CD14-positive monocyte (primary cell): ENCODE measurements at regions not wholly inside any gene's neighbourhood (a gene's known extent, or its start where the extent isn't known, plus 50 kb on each side); places are given as distances from the start of the nearest gene placed in this dataset.

Experiments used
- DNase-seq, 3 donors: peaks; one replicate each; pipeline ENCODE4 v3.0.0-alpha.2; 2011 to 2022
- H2AFZ ChIP-seq: 2 replicates; pipeline ENCODE4 v1.6.0; 2012; ENCODE audit warnings: mild to moderate bottlenecking, low read depth, low read length, inconsistent platforms; ENCODE audit not compliant: insufficient read depth, poor library complexity, severe bottlenecking
- H3K27ac ChIP-seq, 2 donors: 1 replicate in 1 of 2; 2 replicates in 1 of 2; pipeline ENCODE4 v1.5.1; 2012 to 2013; ENCODE audit warnings: low read length in 2 of 2, control low read depth in 1 of 2, inconsistent platforms in 1 of 2, low read depth in 1 of 2, mild to moderate bottlenecking in 1 of 2
- H3K27me3 ChIP-seq, 2 donors: one replicate each; pipeline versions ENCODE4 v1.6.0 to v1.6.1; 2011 to 2013; ENCODE audit warnings: low read length in 2 of 2; ENCODE audit not compliant: control insufficient read depth in 2 of 2, insufficient read depth in 2 of 2
- H3K36me3 ChIP-seq, 2 donors: replicated peaks in 1 of 2; 1 replicate in 1 of 2; 2 replicates in 1 of 2; pipeline versions ENCODE4 v1.5.1 to v1.6.1; 2012 to 2013; ENCODE audit warnings: low read length in 2 of 2, control low read depth in 1 of 2, inconsistent platforms in 1 of 2, mild to moderate bottlenecking in 1 of 2; ENCODE audit not compliant: insufficient read depth in 2 of 2, control insufficient read depth in 1 of 2
- H3K4me1 ChIP-seq, 2 donors: 1 replicate in 1 of 2; 2 replicates in 1 of 2; pipeline versions ENCODE4 v1.5.1 to v1.6.1; 2012 to 2013; ENCODE audit warnings: low read length in 2 of 2, control low read depth in 1 of 2, inconsistent platforms in 1 of 2, mild to moderate bottlenecking in 1 of 2, moderate library complexity in 1 of 2; ENCODE audit not compliant: insufficient read depth in 2 of 2, control insufficient read depth in 1 of 2
- H3K4me2 ChIP-seq: replicated peaks from 2 replicates; pipeline ENCODE3; 2012; ENCODE audit warnings: low read length, moderate library complexity, mild to moderate bottlenecking; ENCODE audit not compliant: poor library complexity, severe bottlenecking; ENCODE audit errors: extremely low read depth
- H3K4me3 ChIP-seq, 3 experiments: fragments of 200-600 bp in 1 of 3; sonication (generic) in 1 of 3; replicated peaks in 1 of 3; 1 replicate in 2 of 3; 2 replicates in 1 of 3; pipeline ENCODE4 v1.5.1; 2011 to 2013; ENCODE audit warnings: low read length in 3 of 3, mild to moderate bottlenecking in 3 of 3, control low read depth in 2 of 3, low read depth in 2 of 3, inconsistent platforms in 1 of 3, moderate library complexity in 1 of 3
- H3K79me2 ChIP-seq: 2 replicates; pipeline ENCODE4 v1.6.0; 2012; ENCODE audit warnings: mild to moderate bottlenecking, control low read depth, inconsistent platforms, low read length, moderate library complexity; ENCODE audit not compliant: insufficient read depth
- H3K9ac ChIP-seq: 2 replicates; pipeline ENCODE4 v1.6.0; 2017; ENCODE audit warnings: low read length, mild to moderate bottlenecking; ENCODE audit not compliant: insufficient read depth, poor library complexity, severe bottlenecking
- H3K9me3 ChIP-seq, 2 donors: replicated peaks in 1 of 2; 1 replicate in 1 of 2; 2 replicates in 1 of 2; pipeline versions ENCODE4 v1.5.1 to v1.6.1; 2012 to 2013; ENCODE audit warnings: low read length in 2 of 2, control low read depth in 1 of 2; ENCODE audit not compliant: control insufficient read depth in 1 of 2, insufficient read depth in 1 of 2
- H4K20me1 ChIP-seq: 2 replicates; pipeline ENCODE4 v1.6.0; 2012; ENCODE audit warnings: mild to moderate bottlenecking, low read length, control low read depth, moderate library complexity; ENCODE audit not compliant: insufficient read depth
- H3K27ac Mint-ChIP-seq, 7 donors: one replicate each; pipeline ENCODE4 v1.8.0; 2020; ENCODE audit warnings: mild to moderate bottlenecking in 7 of 7, mixed read lengths in 7 of 7, moderate library complexity in 6 of 7, inconsistent platforms in 2 of 7
- H3K27me3 Mint-ChIP-seq, 3 donors: one replicate each; pipeline ENCODE4 v1.8.0; 2021 to 2022; ENCODE audit warnings: low read depth in 3 of 3, mild to moderate bottlenecking in 3 of 3, mixed read lengths in 3 of 3, moderate library complexity in 3 of 3, inconsistent platforms in 1 of 3
- H3K36me3 Mint-ChIP-seq, 2 donors: one replicate each; pipeline ENCODE4 v1.8.0; 2020; ENCODE audit warnings: mixed read lengths in 2 of 2, inconsistent platforms in 1 of 2, mild to moderate bottlenecking in 1 of 2
- H3K4me1 Mint-ChIP-seq: one replicate; pipeline ENCODE4 v1.8.0; 2020; ENCODE audit warnings: mild to moderate bottlenecking, mixed read lengths
- H3K4me3 Mint-ChIP-seq, 2 donors: one replicate each; pipeline ENCODE4 v1.8.0; 2020; ENCODE audit warnings: mild to moderate bottlenecking in 2 of 2, mixed read lengths in 2 of 2, moderate library complexity in 1 of 2
- H3K9me3 Mint-ChIP-seq, 7 donors: one replicate each; pipeline ENCODE4 v1.8.0; 2020 to 2022; ENCODE audit warnings: mixed read lengths in 7 of 7, mild to moderate bottlenecking in 6 of 7, moderate library complexity in 6 of 7, inconsistent platforms in 2 of 7
- WGBS: methylation state at CpG from one replicate; pipeline ENCODE4 v1.1.5; 2013; ENCODE audit warnings: missing lambda C conversion rate; ENCODE audit not compliant: insufficient coverage; 5-methylcytosine and 5-hydroxymethylcytosine counted together
- intact Hi-C, 2 donors: fragments of 100-400 bp; cut with micrococcal nuclease; formaldehyde crosslinking; loops; one replicate each; pipeline versions ENCODE4 v1.15.0 to v1.15.1; 2023
- TF ChIP-seq, protein P1 (sequence below): fragments of 200-600 bp; IDR thresholded peaks from one replicate; pipeline ENCODE4 v1.8.0; 2022; ENCODE audit warnings: antibody characterized with exemption, mild to moderate bottlenecking

DNA sequence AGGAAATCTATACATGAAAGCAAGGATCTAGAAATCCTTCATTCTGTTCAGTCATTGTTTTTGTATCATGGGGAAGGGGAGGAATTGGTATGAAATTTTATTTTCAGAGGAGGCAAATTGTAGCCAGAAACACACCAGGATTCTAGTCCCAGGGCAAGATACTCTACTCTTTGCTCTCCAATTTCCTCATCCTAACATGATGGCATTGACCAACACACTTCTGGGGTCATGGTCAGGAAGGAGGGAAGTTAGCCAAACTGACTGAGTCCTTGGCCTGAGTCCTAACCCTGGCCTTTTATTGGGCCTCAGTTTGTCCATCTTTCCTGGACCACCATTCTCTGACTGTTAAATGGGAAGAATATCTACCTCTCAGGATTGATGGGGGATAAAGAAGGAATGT lies 65.5 kb downstream of the BBS10 start:
- TF ChIP-seq, protein P1, sequence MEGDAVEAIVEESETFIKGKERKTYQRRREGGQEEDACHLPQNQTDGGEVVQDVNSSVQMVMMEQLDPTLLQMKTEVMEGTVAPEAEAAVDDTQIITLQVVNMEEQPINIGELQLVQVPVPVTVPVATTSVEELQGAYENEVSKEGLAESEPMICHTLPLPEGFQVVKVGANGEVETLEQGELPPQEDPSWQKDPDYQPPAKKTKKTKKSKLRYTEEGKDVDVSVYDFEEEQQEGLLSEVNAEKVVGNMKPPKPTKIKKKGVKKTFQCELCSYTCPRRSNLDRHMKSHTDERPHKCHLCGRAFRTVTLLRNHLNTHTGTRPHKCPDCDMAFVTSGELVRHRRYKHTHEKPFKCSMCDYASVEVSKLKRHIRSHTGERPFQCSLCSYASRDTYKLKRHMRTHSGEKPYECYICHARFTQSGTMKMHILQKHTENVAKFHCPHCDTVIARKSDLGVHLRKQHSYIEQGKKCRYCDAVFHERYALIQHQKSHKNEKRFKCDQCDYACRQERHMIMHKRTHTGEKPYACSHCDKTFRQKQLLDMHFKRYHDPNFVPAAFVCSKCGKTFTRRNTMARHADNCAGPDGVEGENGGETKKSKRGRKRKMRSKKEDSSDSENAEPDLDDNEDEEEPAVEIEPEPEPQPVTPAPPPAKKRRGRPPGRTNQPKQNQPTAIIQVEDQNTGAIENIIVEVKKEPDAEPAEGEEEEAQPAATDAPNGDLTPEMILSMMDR, result no peak
- Mint-ChIP-seq H3K27me3 (peaks cover 2% of the 10 kb centered on the region in 3 donors), H3K4me1 (no peaks in the 10 kb centered on the region), H3K27ac (no peak overlapping the region), H3K4me3 (no peak overlapping the region), H3K36me3 (no peaks in the 10 kb centered on the region), H3K9me3 (peaks cover 0 to 2% (median 0%) of the 10 kb centered on the region in 7 donors)
- H2AFZ ChIP-seq, result no peak overlapping the region
- no peak overlapping the region for H3K4me3 ChIP-seq
- no peak overlapping the region for H3K27ac ChIP-seq
- no peaks in the 10 kb centered on the region for H3K9me3 ChIP-seq
- no peak for DNase-seq
- no peak overlapping the region for H3K4me2 ChIP-seq
- H3K36me3 ChIP-seq, result no peaks in the 10 kb centered on the region
- intact Hi-C loops, result no loop called here
- no peaks in the 10 kb centered on the region for H3K79me2 ChIP-seq
- H3K9ac ChIP-seq, result no peak overlapping the region
- H3K27me3 ChIP-seq, result no peaks in the 10 kb centered on the region
- no peaks in the 10 kb centered on the region for H3K4me1 ChIP-seq
- no peaks in the 10 kb centered on the region for H4K20me1 ChIP-seq

DNA sequence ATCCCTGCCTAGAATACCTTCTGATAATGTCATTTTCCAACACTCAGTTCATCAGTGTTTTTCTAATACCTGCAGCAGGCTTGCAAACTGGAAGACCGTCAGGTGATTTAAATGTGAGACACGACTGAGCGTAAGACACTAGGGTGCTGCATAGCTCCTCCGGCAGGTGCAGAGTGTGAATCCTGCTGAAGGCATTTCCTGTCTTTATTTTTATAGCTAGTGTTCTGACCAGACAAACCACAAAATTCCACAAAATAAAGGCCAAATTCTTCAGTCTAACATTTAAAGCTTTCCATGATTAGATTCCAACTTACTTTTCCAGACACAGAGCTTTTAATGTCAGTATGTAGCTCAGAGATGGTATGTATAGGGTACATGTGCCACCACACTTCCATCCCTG lies 70.7 kb downstream of the BBS10 start:
- Histone ChIP-seq H3K27me3 (no peaks in the 10 kb centered on the region), H3K4me1 (peaks cover 7% of the 10 kb centered on the region in 2 donors), H3K9me3 (no peaks in the 10 kb centered on the region), H3K27ac (no peak overlapping the region), H3K79me2 (no peaks in the 10 kb centered on the region), H3K9ac (no peak overlapping the region), H3K4me2 (no peak overlapping the region), H3K36me3 (no peaks in the 10 kb centered on the region), H2AFZ (no peak overlapping the region), H4K20me1 (no peaks in the 10 kb centered on the region), H3K4me3 (no peak overlapping the region)
- 90% methylated on average over 3 of the region's 4 CpGs for WGBS
- Mint-ChIP-seq H3K36me3 (no peaks in the 10 kb centered on the region), H3K4me3 (no peak overlapping the region), H3K27ac (no peak overlapping the region), H3K27me3 (peaks cover 2% of the 10 kb centered on the region in 3 donors), H3K9me3 (peaks cover 0 to 1% (median 0%) of the 10 kb centered on the region in 7 donors), H3K4me1 (peaks cover 9% of the 10 kb centered on the region)
- intact Hi-C loops, result no loop called here
- DNase-seq, result no peak
- TF ChIP-seq, protein P1, result no peak
